ENCODE measurements at regions not wholly inside any gene's neighbourhood (a gene's known extent, or its start where the extent isn't known, plus 50 kb on each side); places are given as distances from the start of the nearest gene placed in this dataset.

DNA sequence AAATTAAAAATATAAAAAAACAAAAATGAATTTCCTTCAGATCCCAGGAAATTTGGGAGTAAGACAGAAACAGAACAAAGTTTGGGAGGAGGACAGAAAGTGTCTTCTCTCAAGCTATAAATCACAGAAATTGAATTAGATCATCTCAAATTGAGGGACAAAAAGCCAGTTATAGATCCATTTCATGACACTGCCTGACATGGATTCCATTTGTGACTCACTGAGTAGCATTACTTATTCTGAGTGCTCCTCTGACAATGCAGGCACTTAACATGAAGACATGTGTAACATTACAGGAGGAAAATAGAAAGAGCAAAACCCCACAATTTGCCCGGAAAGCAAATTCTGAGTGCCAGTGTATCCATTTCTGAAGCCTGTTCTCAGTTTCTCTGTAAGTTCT lies 63.9 kb upstream of the CREB1 start:
- H3K4me3 ChIP-seq (replicated peaks; ENCODE audit: low read depth, low read length), result no peak overlapping the region
- TF ChIP-seq, protein P1, sequence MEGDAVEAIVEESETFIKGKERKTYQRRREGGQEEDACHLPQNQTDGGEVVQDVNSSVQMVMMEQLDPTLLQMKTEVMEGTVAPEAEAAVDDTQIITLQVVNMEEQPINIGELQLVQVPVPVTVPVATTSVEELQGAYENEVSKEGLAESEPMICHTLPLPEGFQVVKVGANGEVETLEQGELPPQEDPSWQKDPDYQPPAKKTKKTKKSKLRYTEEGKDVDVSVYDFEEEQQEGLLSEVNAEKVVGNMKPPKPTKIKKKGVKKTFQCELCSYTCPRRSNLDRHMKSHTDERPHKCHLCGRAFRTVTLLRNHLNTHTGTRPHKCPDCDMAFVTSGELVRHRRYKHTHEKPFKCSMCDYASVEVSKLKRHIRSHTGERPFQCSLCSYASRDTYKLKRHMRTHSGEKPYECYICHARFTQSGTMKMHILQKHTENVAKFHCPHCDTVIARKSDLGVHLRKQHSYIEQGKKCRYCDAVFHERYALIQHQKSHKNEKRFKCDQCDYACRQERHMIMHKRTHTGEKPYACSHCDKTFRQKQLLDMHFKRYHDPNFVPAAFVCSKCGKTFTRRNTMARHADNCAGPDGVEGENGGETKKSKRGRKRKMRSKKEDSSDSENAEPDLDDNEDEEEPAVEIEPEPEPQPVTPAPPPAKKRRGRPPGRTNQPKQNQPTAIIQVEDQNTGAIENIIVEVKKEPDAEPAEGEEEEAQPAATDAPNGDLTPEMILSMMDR (IDR thresholded peaks at IDR 0.05; ENCODE audit: low read depth, low read length, missing control alignments), result no peak
- DNase-seq (ENCODE audit: extremely low read depth, low read depth), result no peak

DNA sequence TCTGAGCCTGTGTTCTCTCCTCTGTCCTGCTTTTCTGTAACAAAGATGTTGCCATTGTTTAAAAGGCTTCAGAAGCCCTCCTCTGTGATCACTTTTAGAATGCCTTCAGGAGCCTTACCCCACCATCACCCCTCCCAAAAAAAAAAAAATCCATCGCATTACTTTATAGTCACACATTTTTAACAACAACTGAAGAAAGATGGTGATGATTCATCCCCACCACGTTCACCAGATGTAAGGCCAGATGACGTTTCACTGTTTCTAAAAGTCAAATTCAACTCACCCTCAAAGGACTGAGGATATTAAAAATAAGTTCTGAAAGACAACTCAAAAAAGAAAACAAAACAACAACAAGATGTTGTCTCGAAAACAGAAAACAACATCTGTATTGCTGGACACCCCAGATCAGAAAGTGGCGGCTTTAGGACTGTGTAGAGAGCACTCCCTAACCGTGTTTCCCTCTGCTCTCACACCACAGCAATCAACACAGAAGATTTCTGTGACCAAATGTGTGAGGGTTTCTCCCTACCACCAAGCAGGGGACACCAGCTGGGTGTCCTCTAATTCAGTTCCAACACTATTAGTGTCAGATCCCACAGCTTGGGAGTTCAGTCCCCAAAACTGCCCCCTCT lies 61.9 kb upstream of the CREB1 start:
- DNase-seq (ENCODE audit: extremely low read depth, low read depth), result peak; percentile 68

DNA sequence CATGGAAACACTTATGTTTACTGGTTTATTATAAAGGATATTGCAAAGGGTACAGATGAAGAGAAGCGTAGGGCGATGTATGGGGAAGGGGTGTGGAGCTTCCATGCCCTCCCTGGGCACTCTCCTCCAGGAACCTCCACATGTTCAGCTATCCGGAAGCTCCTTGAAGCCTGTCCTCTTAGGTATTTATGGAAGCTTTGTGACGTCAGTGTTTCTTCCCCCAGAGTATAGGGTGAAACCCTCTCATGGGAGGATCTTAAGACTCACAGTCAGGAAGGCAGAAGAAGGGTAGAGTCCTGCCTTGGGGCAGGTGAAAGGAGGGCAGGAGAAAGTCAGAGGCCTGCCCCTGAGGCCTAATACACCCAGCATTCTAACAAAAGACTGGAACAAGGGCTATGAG lies 61.3 kb upstream of the CREB1 start:
- no peak overlapping the region for H3K4me3 ChIP-seq (replicated peaks; ENCODE audit: low read depth, low read length)
- TF ChIP-seq, protein P1 (IDR thresholded peaks at IDR 0.05; ENCODE audit: low read depth, low read length, missing control alignments), result no peak
- DNase-seq (ENCODE audit: extremely low read depth, low read depth), result no peak

More for the DNA sequence above, 61.9 kb upstream of the CREB1 start:
- TF ChIP-seq, protein P1 (IDR thresholded peaks at IDR 0.05; ENCODE audit: low read depth, low read length, missing control alignments), result no peak
- H3K4me3 ChIP-seq (replicated peaks; ENCODE audit: low read depth, low read length), result no peak overlapping the region

DNA sequence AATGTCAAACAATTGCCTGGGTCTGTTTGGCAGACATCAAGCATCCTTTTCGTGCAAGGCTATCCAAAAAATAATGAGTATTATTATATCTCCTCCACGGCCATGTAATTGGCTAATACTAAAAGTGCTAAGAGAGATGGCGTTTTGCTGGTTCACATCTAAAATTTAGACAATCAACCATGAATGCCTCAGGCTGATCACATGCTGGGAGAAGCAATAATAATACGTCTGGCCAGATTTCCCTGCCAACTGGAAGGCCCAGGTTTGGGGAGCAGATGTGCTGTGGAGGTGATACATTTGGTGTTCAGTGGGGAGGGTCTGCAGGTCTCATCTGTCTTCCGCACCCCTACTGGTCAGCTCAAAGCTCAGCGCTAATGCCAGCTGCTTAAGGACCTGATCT lies 60.3 kb upstream of the CREB1 start:
- no peak overlapping the region for H3K4me3 ChIP-seq (replicated peaks; ENCODE audit: low read depth, low read length)
- TF ChIP-seq, protein P1 (IDR thresholded peaks at IDR 0.05; ENCODE audit: low read depth, low read length, missing control alignments), result no peak
- DNase-seq (ENCODE audit: extremely low read depth, low read depth), result no peak

DNA sequence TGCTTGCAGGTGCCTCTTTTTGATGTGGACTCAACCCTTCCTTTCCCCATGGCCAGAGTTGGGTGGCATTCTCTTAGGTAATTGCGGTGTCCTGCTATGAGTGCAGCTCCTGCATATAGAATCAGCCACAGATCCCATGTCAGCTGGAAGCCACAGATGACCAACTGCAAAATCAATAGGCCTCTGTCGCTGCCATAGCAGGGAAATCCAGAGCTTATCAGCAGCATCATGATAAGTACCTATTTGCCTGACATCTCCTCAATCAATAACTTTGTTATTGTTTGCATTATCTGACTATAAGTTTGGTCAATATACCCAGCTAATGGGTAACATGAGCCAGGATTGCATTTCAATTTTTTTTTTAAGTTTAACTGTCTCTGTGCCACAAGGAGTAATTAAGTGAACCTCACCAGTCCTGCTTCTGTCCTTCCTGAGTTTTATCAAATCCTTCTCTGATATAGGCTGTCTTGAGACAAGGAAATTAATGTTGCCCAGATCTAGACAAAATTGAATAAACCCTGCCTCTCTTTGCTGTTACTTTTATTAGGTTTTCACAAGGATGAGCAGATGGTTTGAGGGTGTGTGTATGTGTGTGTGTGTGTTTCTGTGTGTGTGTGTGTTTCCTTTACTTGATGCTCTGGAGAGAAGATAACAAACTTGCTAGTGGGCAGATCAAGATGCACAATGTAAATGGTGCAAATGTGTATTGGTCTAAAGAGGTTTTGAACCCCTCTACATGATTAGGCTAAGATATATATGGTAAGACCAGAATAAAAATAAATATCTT lies 59.6 kb upstream of the CREB1 start:
- TF ChIP-seq, protein P1 (IDR thresholded peaks at IDR 0.05; ENCODE audit: low read depth, low read length, missing control alignments), result no peak
- no peak for DNase-seq (ENCODE audit: extremely low read depth, low read depth)
- H3K4me3 ChIP-seq (replicated peaks; ENCODE audit: low read depth, low read length), result no peak overlapping the region

DNA sequence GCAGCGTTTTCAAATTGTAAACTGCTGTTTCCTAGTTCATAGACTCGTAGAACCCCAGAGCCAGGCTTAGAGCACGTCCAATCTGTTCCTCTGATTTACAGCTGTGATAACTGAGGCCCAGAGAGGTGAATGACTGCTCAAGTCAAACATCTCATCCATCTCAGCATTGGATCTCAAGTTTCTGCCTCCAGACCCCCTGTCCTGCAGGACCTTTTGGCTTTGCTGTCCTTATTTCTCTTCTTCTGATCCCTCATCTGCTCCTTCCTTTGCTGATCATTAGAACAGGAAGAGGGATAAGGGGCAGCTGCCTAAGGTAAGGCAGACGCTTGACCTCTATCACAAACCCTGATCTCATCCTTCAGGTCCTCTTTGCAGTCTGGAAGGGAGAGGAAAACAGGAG lies 58.5 kb upstream of the CREB1 start:
- no peak for DNase-seq (ENCODE audit: extremely low read depth, low read depth)
- no peak overlapping the region for H3K4me3 ChIP-seq (replicated peaks; ENCODE audit: low read depth, low read length)
- TF ChIP-seq, protein P1 (IDR thresholded peaks at IDR 0.05; ENCODE audit: low read depth, low read length, missing control alignments), result no peak

Measured in HFF-Myc (cell line).